DMS79 treated with DMSO at 0.1 percent for 48 hours (cell line): ENCODE measurements at regions not wholly inside any gene's neighbourhood (a gene's known extent, or its start where the extent isn't known, plus 50 kb on each side); places are given as distances from the start of the nearest gene placed in this dataset.

ENCODE experiments used
- DNase-seq: peaks from one replicate; lab custom pipeline; 2025; lab: John Stamatoyannopoulos, UW

DNA sequence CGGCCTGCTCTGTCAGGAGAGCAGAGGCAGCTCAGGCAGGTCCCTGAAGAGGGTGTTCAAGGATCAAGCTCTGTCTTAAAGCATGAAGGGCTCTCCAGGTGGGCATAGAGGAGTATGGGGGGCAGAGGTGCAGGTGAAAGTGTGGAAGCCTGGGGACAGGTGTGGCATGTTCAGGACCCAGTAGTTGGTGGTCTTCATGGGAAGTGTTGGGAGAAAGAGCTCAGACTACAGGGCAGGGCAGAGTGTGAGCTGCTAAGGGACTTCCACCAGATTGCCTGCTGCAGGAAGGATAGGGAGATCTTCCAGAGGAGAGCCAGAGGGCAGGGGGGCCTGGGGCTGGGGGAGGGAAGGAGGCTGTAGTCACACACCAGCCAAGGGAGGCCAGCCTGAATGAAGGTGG is 156.5 kb upstream of the GDF10 start:
- DNase-seq: no peak

GRCh38 chr10:47144525-47144924 is 155.5 kb upstream of the GDF10 start:
- no peak for DNase-seq

DNA sequence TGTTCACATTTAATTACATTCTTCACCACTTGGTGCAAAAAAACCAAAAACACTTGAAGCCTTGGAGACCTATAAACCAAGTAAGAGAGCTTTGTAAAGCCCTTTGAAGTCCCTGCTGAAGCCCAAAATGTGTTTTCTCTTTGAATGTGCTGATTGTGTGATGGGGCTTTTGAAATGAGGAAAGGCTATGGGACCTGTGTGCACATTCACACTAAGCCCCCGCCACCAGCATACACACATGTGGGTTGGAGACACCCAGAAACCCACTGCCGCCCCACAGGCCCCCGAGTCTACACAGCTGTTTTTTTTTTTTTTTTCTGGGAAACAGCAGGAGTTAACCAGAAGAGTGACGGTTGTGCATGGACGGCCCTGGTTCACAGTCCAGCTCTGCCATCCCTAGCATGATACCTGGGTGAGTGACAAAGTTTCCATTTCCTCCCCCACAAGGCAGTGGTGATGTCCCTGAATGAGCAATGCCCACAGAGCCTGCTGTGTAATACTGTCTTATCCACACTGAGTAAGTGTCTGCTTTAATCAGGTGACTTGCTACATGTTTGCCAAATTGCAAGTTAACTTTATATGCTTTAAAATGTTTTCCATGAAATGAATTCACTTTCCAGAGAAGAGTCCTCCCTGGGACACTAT is 154.6 kb upstream of the GDF10 start:
- no peak for DNase-seq

GRCh38 chr10:47146572-47146971 is 153.4 kb upstream of the GDF10 start:
- DNase-seq: no peak

- no peak for DNase-seq
Measured at GRCh38 chr10:47147186-47147585, 152.8 kb upstream of the GDF10 start.

- DNase-seq: no peak
Measured at GRCh38 chr10:47150581-47150980, 149.4 kb upstream of the GDF10 start.

DNA sequence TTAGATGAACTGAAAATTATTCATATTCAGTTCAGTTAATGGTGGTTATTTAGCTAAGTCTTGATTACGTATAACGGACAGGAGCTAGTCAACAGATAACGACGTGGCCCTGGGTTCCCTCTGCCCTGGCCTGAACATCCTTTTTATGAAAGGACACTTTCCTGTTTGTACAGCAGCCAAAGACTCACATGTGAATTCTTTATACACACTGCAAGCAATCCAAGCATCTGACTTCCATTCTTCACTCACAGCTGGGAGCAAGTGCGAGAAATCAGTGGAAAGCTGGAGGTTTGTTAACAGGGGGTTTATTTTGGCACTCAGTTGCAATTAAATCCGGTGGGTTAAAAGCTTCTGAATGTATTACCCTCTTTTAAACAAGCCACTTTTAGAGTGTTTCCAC is 148.1 kb upstream of the GDF10 start:
- DNase-seq: no peak

DNA sequence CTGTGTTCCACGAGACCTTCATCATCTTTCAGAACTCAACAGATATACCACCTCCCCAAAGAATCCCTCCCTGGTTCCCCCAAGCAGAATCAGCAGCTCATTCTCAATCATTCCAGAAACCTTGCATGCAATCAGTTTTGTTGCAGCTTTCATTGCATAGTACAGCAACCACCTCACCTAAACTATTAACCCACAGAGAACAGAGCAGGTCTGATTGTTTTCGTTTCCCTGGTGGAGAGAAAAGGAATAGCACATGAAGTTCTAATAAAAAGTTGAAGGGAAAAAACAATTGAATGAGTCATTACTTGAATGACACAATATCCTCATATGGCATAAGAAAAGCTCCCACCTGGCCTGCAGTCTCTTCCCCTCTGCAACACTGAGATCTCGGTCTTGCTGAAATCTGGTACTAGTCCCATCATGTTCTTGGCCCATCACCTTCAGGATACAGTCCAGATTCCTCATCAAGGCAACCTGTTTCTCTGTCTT is 147.1 kb upstream of the GDF10 start:
- no peak for DNase-seq

- DNase-seq: no peak
Measured at GRCh38 chr10:47154762-47155161, 145.2 kb upstream of the GDF10 start.

GRCh38 chr10:47156873-47157272 is 143.1 kb upstream of the GDF10 start:
- DNase-seq: no peak

DNA sequence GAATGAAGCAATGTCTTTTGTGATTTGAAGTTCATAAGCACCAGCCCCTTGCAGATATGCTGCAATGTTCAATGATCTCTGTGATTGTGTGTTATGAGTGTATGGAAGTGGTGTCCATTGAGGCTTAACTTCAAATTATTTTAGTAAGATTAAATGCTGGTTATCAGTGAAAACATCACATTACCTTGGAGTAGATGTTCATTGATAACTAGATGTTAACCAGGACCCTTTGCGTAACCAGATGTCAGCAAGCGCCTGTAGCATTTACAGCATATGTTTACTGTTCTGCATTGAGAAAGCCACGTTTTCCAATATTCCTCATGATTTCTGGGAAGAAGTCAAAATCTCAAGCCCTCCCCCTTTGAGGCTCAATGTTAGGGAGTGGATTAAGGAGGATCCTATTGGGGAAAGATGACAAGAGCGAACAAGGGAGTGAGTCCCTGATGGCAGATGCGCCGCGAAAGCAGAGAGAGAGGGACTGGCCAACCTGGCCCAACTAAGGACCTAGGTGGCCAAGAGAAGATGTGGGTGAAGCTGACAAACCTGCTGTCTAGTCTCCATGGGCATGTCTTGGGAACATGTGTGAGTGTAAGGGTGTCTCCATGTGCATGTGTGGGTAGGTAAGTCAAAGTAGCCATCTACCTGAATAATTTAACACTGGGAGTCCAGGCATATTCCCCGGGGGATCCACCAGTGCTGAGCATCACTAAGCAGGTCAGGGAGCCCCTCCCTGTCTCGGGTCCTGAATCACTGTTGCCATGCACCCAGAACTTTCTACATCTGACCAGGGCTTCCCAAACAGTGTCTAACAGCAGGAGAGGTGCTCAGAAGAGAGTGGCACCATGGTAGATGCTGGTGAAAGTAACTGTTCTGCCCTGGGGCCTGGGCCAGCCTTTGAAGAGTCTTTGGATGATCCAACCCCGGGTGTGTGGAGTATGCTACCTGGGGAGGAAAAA is 141.6 kb upstream of the GDF10 start:
- DNase-seq: no peak

DNA sequence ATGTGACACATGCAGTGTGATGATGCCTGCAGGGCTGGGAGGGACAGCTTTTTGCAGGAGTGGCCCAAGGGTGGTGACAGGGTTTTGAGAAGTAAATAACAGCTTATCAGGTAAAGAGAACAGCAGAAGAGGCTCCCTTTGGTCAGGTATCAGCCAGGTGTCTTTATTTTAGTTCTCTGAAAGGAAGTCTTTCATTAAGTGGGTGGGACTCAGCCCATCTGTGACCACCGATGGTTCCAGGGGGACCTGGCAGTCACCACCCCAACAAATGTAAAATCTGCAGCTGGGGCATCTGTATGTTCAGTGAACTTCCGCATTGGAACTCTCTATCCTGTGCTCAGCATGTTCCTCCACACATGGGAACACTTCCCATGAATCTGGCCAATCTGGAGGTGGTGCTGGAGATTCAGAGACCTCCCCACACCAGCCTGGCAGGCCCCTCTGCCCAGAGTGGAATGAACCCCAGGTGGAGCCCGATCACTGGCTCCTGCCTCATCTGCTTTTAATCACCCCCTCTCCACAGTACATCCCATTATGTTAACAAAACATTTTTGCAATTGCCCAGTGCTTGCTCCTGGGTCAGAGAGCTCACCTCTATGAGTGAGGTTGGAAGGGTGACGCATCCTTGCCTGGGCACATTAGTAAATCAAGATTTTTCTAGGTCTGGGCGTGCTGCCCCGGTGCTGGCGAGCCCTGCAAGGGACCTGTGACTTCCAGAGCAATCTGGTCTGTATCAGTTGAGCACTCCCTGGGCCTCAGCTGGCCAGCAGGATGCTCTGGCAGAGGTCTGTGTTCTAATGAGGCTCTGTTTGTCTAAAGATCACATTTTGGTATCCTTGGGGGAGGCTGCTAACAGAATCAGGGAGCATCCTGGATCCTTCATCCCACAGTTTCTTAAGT is 140.4 kb upstream of the GDF10 start:
- no peak for DNase-seq

- DNase-seq: no peak
Measured at GRCh38 chr10:47160261-47160908, 139.6 kb upstream of the GDF10 start.

- no peak for DNase-seq
Measured at GRCh38 chr10:47160967-47161366, 139.0 kb upstream of the GDF10 start.

DNA sequence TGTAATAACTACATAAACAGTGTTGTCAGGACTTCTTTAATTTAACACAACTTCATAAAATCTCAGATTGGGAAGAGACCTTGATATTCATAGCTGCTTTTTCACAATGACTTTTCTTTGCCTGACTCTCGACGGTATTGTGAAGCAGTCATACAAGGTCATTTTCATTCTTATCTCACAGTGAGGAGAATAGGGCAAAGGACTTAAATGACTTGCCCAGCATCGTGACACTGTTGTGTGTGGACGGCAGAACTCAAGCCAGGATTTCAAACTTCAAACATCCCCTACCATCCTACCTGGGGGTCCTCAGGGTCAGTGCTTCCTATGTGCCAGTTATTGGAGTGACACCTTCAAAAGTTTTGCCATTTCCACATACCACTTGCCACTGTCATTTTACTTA is 138.5 kb upstream of the GDF10 start:
- no peak for DNase-seq

GRCh38 chr10:47164126-47164799 is 135.7 kb upstream of the GDF10 start:
- DNase-seq: no peak

GRCh38 chr10:47164800-47165128 is 135.2 kb upstream of the GDF10 start:
- DNase-seq: no peak

DNA sequence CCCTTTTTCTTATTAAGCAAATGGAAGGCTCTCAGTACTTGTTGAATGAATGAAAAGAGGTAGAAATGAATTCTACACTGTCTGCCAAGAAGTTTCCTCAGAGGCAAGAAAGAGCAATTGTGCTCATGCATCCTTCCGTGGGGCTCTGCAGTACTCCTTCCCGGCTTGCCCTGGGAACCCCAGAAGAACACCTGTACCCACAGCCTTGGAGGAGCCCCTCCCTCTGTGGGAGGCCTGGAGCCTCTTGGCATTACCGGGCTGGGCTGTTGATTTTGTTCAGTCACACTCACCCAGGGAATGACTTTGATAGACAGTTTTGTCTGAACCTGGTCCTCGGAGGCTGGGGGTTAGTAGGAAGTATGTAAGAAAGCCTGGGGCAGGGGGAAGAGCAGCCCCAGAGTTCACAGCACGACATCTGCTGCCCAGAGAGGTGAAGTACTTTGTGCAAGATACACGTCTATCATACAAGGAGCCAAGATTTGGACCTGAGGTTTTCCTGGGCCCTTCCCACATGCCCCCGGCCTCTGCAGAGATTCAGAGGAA is 134.8 kb upstream of the GDF10 start:
- no peak for DNase-seq

- no peak for DNase-seq
Measured at GRCh38 chr10:47165711-47166404, 134.1 kb upstream of the GDF10 start.

DNA sequence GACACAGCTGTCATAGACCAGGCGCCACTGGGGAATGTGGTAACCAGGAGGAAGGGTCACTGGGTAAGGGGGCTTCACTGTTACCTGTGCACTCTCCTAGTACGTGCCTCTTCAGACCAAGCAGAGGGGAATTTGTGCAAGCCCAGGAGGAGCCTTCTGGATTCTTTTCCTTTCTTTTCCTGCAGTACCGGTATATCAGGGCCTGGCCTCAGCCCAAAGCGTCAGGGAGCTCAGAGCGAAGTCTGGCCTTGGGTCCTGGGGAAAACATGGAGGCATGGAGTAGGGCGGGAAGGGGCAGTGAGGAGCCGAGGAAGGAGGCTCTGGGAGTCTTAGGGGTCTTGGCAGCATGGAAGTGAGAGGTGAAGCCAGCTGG is 133.6 kb upstream of the GDF10 start:
- no peak for DNase-seq
